Right lobe of liver (tissue), 6 donors: ENCODE measurements at regions not wholly inside any gene's neighbourhood (a gene's known extent, or its start where the extent isn't known, plus 50 kb on each side); places are given as distances from the start of the nearest gene placed in this dataset.
"Not testable (repeated sequence)": the region's sequence is repeated elsewhere in the genome, so short reads cannot be mapped to it uniquely, and the experiment has no call there.

Experiments used
- ATAC-seq, 4 donors: fragments of 200-7000 bp; cut with Tn5 transposase; one replicate each; pipeline ENCODE4 v1.9.1; 2020; ENCODE audit warnings: mild to moderate bottlenecking in 4 of 4, moderate library complexity in 4 of 4
- DNase-seq, 3 donors: peaks; one replicate each; pipeline ENCODE4 v3.0.0-alpha.2; 2020
- H3K27ac ChIP-seq, 3 donors: fragments of 200-600 bp; one replicate each; pipeline ENCODE4 v1.8.0; 2022
- H3K27me3 ChIP-seq, 2 donors: fragments of 200-600 bp; one replicate each; pipeline ENCODE4 v1.8.0; 2022
- H3K36me3 ChIP-seq, 4 donors: fragments of 200-600 bp; sonication (generic) in 1 of 4; one replicate each; pipeline versions ENCODE4 v1.5.1 to v1.8.0; 2017 to 2022; ENCODE audit warnings: control low read depth in 1 of 4
- H3K4me1 ChIP-seq, 4 donors: fragments of 200-600 bp; sonication (generic) in 1 of 4; one replicate each; pipeline versions ENCODE4 v1.5.1 to v1.8.0; 2017 to 2022; ENCODE audit warnings: control low read depth in 1 of 4
- H3K4me3 ChIP-seq, 3 donors: fragments of 200-600 bp; one replicate each; pipeline ENCODE4 v1.8.0; 2022
- H3K9me3 ChIP-seq, 4 donors: fragments of 200-600 bp; sonication (generic) in 1 of 4; one replicate each; pipeline versions ENCODE4 v1.5.1 to v1.8.0; 2017 to 2022; ENCODE audit warnings: control low read depth in 1 of 4
- CTCF ChIP-seq, 4 donors: fragments of 200-600 bp in 3 of 4; fragments of 450-650 bp in 1 of 4; IDR thresholded peaks; one replicate each; pipeline versions ENCODE4 v1.5.1 to v1.8.0; 2016 to 2022; ENCODE audit warnings: antibody characterized with exemption in 4 of 4, mild to moderate bottlenecking in 2 of 4
- POLR2A ChIP-seq: fragments of 450-650 bp; IDR thresholded peaks from one replicate; pipeline ENCODE4 v1.6.1; 2017; ENCODE audit warnings: antibody characterized with exemption, mild to moderate bottlenecking
- WGBS: methylation state at CpG from one replicate; pipeline ENCODE4 v1.1.6; 2018; ENCODE audit warnings: low coverage, low lambda C conversion rate; ENCODE audit not compliant: insufficient coverage; ENCODE audit errors: missing lambda C conversion rate; 5-methylcytosine and 5-hydroxymethylcytosine counted together
- intact Hi-C, 2 donors: fragments of 100-400 bp; cut with DNase I; formaldehyde crosslinking; loops; one replicate each; pipeline versions ENCODE4 v1.11.2 to v1.14.1; 2022
- donor health status: DM: no; HTN: yes; CAD: no.
- donor health status: DM: no; HTN: no; CAD: no.
- donor health status: DM: no; HTN: no; CAD: no.
- donor health status: DM: no; HTN: yes; CAD: no.
- donor health status: DM: no; HTN: yes; CAD: no.

GRCh38 chr11:45000918-45001317, 50.2 kb upstream of the TP53I11 start:
- 100% methylated on average over 3 of the region's 4 CpGs for WGBS
- H3K27ac ChIP-seq, result no peak overlapping the region

GRCh38 chr11:45001466-45002165, 50.9 kb upstream of the TP53I11 start:
- Histone ChIP-seq H3K27ac (no peak overlapping the region), H3K4me1 (no peaks in the 10 kb centered on the region)

More at GRCh38 chr11:45000918-45001317, 50.2 kb upstream of the TP53I11 start:
- no peak for ATAC-seq
- no peaks in the 10 kb centered on the region for H3K9me3 ChIP-seq
- H3K36me3 ChIP-seq, result no peaks in the 10 kb centered on the region
- intact Hi-C loops, result no loop called here
- no peak for DNase-seq
- no peaks in the 10 kb centered on the region for H3K27me3 ChIP-seq
- H3K4me1 ChIP-seq, result no peaks in the 10 kb centered on the region
- no peak for TF ChIP-seq CTCF (IDR thresholded peaks at IDR 0.05)
- TF ChIP-seq POLR2A, result no peak
- H3K4me3 ChIP-seq, result no peak overlapping the region

GRCh38 chr11:45005106-45005505, 54.4 kb upstream of the TP53I11 start:
- Histone ChIP-seq H3K27ac (no peak overlapping the region), H3K4me3 (no peak overlapping the region), H3K36me3 (no peaks in the 10 kb centered on the region), H3K9me3 (no peaks in the 10 kb centered on the region), H3K4me1 (no peaks in the 10 kb centered on the region), H3K27me3 (no peaks in the 10 kb centered on the region)
- WGBS, result 52% methylated on average over 1 of the region's 1 CpG
- no peak for ATAC-seq
- intact Hi-C loops, result no loop called here
- TF ChIP-seq POLR2A (no peak), CTCF (IDR thresholded peaks at IDR 0.05) (no peak)
- DNase-seq, result no peak

More at GRCh38 chr11:45001466-45002165, 50.9 kb upstream of the TP53I11 start:
- TF ChIP-seq POLR2A, result no peak
- TF ChIP-seq CTCF (IDR thresholded peaks at IDR 0.05), result no peak
- 71% methylated on average over 6 of the region's 6 CpGs for WGBS
- DNase-seq, result no peak
- Histone ChIP-seq H3K4me3 (no peak overlapping the region), H3K27me3 (no peaks in the 10 kb centered on the region), H3K9me3 (no peaks in the 10 kb centered on the region), H3K36me3 (no peaks in the 10 kb centered on the region)
- no peak for ATAC-seq
- intact Hi-C loops, result no loop called here

DNA sequence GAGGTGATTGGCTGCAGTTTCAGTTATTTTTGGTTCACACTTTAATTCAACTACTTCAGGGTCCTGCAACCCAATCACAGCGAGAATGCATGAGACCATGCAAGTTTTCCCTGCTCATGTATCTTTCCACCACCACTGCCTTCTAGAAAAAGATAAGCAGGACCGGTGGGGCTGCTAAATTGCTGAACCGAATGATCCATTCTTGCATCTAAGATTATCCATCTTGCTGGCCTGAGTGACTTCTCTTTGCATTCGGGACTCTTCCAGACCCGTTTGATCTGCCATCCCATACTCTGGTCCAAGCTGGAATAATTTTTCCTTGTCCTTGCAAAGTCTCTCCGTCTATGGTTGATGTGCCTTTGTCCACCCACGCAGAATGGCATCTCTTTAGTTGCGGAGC, 56.3 kb upstream of the TP53I11 start:
- Histone ChIP-seq H3K27me3 (no peaks in the 10 kb centered on the region), H3K4me3 (no peak overlapping the region), H3K27ac (no peak overlapping the region), H3K9me3 (no peaks in the 10 kb centered on the region), H3K36me3 (no peaks in the 10 kb centered on the region), H3K4me1 (no peaks in the 10 kb centered on the region)
- intact Hi-C loops, result no loop called here
- no peak for TF ChIP-seq CTCF (IDR thresholded peaks at IDR 0.05)
- no peak for TF ChIP-seq POLR2A
- no peak for ATAC-seq
- WGBS, result 56% methylated on average over 6 of the region's 8 CpGs
- no peak for DNase-seq

- ATAC-seq, intact Hi-C loops, H3K36me3 ChIP-seq, H3K9me3 ChIP-seq, DNase-seq, H3K4me1 ChIP-seq, H3K27ac ChIP-seq, H3K27me3 ChIP-seq, H3K4me3 ChIP-seq: not testable (repeated sequence)
- WGBS, result 63% methylated on average over 5 of the region's 5 CpGs
These were observed 65.3 kb upstream of the TP53I11 start for GRCh38 chr11:45015983-45016382.

GRCh38 chr11:45016446-45016845, 65.8 kb upstream of the TP53I11 start:
- H3K4me1 ChIP-seq, H3K9me3 ChIP-seq, ATAC-seq, intact Hi-C loops, DNase-seq, H3K4me3 ChIP-seq, H3K36me3 ChIP-seq, H3K27ac ChIP-seq, H3K27me3 ChIP-seq: not testable (repeated sequence)
- WGBS, result 68% methylated on average over 4 of the region's 4 CpGs
